Chondrocyte (in vitro differentiated cells): ENCODE measurements at regions not wholly inside any gene's neighbourhood (a gene's known extent, or its start where the extent isn't known, plus 50 kb on each side); places are given as distances from the start of the nearest gene placed in this dataset.

ENCODE experiments used
- DNase-seq: peaks from one replicate; pipeline ENCODE4 v3.0.0; 2021; ENCODE audit warnings: mixed read lengths, low spot score
- H3K27ac Mint-ChIP-seq: one replicate; pipeline ENCODE4 v1.8.0; 2021; ENCODE audit warnings: mild to moderate bottlenecking, moderate library complexity, mixed read lengths; ENCODE audit not compliant: unreplicated experiment
- H3K27me3 Mint-ChIP-seq: 2 replicates; pipeline ENCODE4 v1.8.0; 2021; ENCODE audit warnings: low read depth, mixed read lengths
- H3K36me3 Mint-ChIP-seq: 2 replicates; pipeline ENCODE4 v1.8.0; 2021; ENCODE audit warnings: low read depth, mixed read lengths
- H3K4me1 Mint-ChIP-seq: 2 replicates; pipeline ENCODE4 v1.8.0; 2021; ENCODE audit warnings: low read depth, mild to moderate bottlenecking, mixed read lengths
- H3K4me3 Mint-ChIP-seq: one replicate; pipeline ENCODE4 v1.8.0; 2021; ENCODE audit warnings: mild to moderate bottlenecking, moderate library complexity, mixed read lengths; ENCODE audit not compliant: unreplicated experiment
- H3K9me3 Mint-ChIP-seq: 2 replicates; pipeline ENCODE4 v1.8.0; 2021; ENCODE audit warnings: low read depth, mixed read lengths
- CTCF ChIP-seq: fragments of 200-600 bp; sonication (generic); IDR thresholded peaks from 2 replicates; pipeline ENCODE4 v1.5.0; 2021; ENCODE audit warnings: antibody characterized with exemption, mild to moderate bottlenecking, moderate library complexity

- TF ChIP-seq CTCF = no peak
- Mint-ChIP-seq H3K27ac (no peak overlapping the region), H3K9me3 (no peaks in the 10 kb centered on the region), H3K4me3 (no peak overlapping the region), H3K4me1 (no peaks in the 10 kb centered on the region), H3K36me3 (no peaks in the 10 kb centered on the region), H3K27me3 (no peaks in the 10 kb centered on the region)
- no peak for DNase-seq
Observed at GRCh38 chr6:113425977-113426660, 431.0 kb upstream of the MARCKS start.

- Mint-ChIP-seq H3K27ac (no peak overlapping the region), H3K9me3 (no peaks in the 10 kb centered on the region), H3K27me3 (no peaks in the 10 kb centered on the region), H3K4me1 (peaks cover 3% of the 10 kb centered on the region), H3K36me3 (no peaks in the 10 kb centered on the region), H3K4me3 (no peak overlapping the region)
- no peak for TF ChIP-seq CTCF
- no peak for DNase-seq
Observed at GRCh38 chr6:113427617-113428016, 429.5 kb upstream of the MARCKS start.

- Mint-ChIP-seq H3K9me3 (no peaks in the 10 kb centered on the region), H3K27me3 (no peaks in the 10 kb centered on the region), H3K27ac (no peak overlapping the region), H3K36me3 (no peaks in the 10 kb centered on the region), H3K4me1 (peaks cover 14% of the 10 kb centered on the region), H3K4me3 (no peak overlapping the region)
- TF ChIP-seq CTCF = no peak
- no peak for DNase-seq
Observed at GRCh38 chr6:113428702-113429101, 428.4 kb upstream of the MARCKS start.

GRCh38 chr6:113432521-113433334, 424.4 kb upstream of the MARCKS start:
- DNase-seq = no peak
- Mint-ChIP-seq H3K27ac (peak overlapping the region; percentile 20), H3K27me3 (no peaks in the 10 kb centered on the region), H3K9me3 (no peaks in the 10 kb centered on the region), H3K4me3 (no peak overlapping the region), H3K36me3 (no peaks in the 10 kb centered on the region), H3K4me1 (peaks cover 25% of the 10 kb centered on the region)
- TF ChIP-seq CTCF = no peak

GRCh38 chr6:113433335-113433991, 423.7 kb upstream of the MARCKS start:
- no peak for DNase-seq
- no peak for TF ChIP-seq CTCF
- no peak overlapping the region for H3K4me3 Mint-ChIP-seq
- no peaks in the 10 kb centered on the region for H3K27me3 Mint-ChIP-seq
- H3K4me1 Mint-ChIP-seq = peaks cover 26% of the 10 kb centered on the region
- H3K9me3 Mint-ChIP-seq = no peaks in the 10 kb centered on the region
- no peaks in the 10 kb centered on the region for H3K36me3 Mint-ChIP-seq
- H3K27ac Mint-ChIP-seq = no peak overlapping the region
